C1 segment of cervical spinal cord (tissue), 14 donors: ENCODE measurements at regions not wholly inside any gene's neighbourhood (a gene's known extent, or its start where the extent isn't known, plus 50 kb on each side); places are given as distances from the start of the nearest gene placed in this dataset.
"Not testable (repeated sequence)": the region's sequence is repeated elsewhere in the genome, so short reads cannot be mapped to it uniquely, and the experiment has no call there.

ENCODE experiments used
- DNase-seq, 14 donors: peaks; one replicate each; lab custom pipeline; 2025; lab: John Stamatoyannopoulos, UW

DNA sequence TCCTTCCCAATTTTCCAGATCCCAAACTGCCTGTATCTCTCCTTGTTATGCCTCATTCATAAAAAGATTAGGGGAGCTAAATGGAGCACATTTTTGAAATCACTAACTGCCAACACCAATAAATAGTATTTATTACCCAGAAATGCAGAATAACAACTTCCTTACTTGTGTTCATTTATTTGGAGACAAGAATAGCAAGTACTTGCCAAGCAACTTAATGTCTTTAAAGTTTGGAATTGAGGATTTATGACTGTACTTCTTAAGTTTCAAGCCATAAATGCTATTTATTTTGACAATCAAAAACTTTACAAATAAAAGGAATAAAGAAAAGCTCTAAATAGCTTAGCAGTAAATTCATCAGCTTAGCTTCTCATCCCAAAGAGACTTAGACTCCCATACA, 626.1 kb upstream of the NOVA1 start:
- DNase-seq, result no peak

DNA sequence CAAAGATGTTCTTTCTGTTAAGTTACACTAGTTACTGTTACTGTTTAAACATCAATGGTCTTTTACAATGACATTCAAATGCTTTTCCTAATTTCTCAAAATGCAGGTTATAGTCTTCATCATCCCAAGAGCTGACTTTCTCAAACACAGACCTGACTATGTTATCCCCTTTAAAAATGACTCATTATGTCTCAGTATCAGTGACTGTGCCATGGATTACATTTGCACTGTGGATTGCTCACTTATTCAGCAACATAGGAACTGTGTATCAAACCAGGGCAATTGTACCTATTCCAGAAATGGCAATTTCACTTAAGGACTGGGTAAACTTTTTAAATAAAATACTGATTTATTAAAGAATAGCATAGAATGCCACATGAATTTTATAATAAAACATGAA, 630.2 kb upstream of the NOVA1 start:
- no peak for DNase-seq

DNA sequence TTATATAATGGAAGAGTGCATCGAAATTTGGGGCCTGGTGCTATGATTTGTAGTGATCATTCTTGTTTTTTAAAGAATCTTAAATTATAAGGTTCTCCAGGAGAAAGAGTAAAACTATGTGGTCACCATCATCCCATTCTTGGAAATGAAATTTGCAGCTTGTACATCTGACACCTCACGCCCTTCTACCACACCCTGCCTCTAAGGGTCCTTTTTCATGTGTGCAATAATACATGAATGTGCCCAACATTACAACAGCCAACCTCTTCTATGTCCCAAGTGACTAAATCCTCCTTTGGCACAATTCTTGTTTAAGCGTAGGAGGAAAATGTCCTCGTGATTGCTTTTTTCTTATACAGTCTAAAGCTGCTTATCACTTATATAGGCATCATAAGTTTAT, 636.5 kb upstream of the NOVA1 start:
- no peak for DNase-seq

DNA sequence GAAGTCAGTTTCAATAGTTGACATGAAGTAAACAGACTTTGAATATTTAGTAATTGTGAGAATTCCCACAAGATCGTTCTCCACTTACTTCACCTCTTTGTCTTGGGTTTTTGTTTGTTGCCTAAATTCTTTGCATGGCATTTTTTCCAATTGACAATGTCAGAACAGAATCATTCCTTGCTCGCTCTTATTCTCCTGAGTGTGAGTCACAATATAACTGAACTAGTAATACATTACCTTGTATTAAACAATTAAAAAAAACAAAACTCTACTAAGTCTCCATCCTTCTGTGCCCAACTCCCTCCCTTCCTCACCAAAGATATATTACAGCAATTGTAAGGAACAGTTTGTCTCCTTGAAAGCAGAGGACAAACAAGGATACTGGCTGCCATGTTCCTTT, 638.8 kb upstream of the NOVA1 start:
- no peak for DNase-seq

DNA sequence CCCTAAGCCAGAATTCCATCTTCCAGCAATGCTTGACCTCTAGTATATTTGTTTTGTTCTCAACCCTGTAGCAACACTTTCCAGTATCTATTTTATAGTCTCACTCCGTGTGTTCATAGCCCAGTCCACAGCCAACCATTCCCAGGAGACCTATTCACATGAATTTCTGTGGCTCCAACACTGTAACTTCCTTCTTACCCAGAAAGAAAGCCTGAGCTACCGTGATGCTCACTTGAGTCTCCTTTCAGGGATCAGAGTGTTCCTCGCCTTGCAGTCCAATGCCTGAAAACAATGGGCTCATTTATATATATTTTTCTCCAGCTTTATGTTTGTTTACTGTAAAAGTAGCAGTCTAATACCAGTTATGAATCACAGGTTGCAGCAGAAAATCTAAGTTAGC, 645.0 kb upstream of the NOVA1 start:
- no peak for DNase-seq

- no peak for DNase-seq
Measured at GRCh38 chr14:27243365-27243764, 645.5 kb upstream of the NOVA1 start.

- no peak for DNase-seq
Measured at GRCh38 chr14:27245947-27246346, 648.1 kb upstream of the NOVA1 start.

GRCh38 chr14:27253966-27254365, 656.1 kb upstream of the NOVA1 start:
- no peak for DNase-seq

DNA sequence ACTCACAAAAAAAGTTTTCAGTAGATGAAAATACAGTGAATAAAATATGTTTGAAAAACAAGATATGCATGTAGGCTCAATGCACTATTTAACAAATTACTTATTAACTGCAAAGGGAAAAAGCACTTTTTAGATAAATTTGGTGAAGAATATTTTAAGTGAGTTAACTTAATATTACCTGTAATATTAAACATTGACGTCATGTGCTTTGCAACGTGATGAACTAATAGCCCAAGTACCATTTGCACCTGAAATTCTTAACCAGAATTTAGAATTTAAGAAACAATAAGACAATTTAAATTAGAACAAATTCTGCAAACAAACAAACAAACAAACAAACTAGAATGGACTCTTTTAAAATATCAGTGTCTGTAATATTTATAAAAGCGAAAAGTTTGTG, 659.0 kb upstream of the NOVA1 start:
- no peak for DNase-seq

DNA sequence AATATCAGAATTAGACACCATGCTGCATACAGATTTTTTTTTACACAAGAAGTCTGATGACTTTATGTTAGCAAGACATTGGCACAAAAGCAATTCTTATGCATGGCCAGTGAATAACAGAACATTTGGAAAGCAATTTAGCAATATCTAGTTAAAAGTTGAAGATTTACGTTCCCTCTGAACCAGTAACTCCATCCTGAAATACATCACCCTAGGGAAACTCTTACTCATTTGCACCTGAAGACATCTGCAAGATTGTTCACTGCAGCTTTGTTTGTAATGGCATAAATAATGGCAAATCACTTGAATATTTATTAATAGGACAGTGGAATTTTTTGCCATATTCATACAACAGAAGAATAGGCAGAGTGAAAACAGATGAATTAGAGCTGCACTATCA, 670.0 kb upstream of the NOVA1 start:
- no peak for DNase-seq

GRCh38 chr14:27270716-27271115, 672.9 kb upstream of the NOVA1 start:
- no peak for DNase-seq

DNA sequence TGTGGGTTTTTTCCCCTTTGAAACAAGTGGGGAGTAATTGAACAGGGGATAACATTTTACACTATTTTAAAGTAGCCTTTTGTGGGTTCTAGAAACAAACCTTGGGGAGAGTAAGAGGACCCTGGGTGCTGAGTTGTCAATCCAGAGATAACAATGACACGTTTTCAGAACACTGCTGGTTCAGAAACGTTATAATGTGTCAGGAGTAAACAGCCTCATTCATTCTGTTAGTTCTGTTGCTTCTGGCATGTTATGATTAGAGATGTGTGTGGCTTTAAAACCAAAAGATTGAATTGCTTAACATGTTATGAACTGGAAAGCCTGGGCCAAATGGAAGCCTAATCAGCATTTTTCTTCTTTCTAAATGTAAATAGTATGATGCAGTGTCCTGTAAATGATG, 680.5 kb upstream of the NOVA1 start:
- no peak for DNase-seq

GRCh38 chr14:27305441-27305945, 707.7 kb upstream of the NOVA1 start:
- DNase-seq, result no peak

GRCh38 chr14:27312730-27313129, 714.9 kb upstream of the NOVA1 start:
- DNase-seq, result not testable (repeated sequence)

DNA sequence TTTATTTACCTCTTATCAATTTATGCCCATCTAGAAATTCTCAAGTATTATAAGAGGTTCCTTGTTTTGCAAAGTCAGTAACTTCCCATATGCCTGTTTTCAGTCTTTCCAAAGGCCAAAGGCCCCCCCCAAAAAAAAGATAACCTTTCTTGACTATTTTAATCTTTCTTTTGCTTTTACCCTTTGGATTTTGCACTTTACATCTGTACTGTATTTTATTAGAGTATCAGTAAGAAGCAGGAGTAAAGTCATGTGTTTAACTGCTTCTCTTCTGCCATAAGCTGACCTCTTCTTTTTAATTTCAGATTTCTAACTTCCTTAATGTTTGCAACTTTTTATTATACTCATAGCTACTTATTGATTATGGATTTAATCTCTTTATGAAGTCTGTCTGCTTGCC, 716.4 kb upstream of the NOVA1 start:
- no peak for DNase-seq

DNA sequence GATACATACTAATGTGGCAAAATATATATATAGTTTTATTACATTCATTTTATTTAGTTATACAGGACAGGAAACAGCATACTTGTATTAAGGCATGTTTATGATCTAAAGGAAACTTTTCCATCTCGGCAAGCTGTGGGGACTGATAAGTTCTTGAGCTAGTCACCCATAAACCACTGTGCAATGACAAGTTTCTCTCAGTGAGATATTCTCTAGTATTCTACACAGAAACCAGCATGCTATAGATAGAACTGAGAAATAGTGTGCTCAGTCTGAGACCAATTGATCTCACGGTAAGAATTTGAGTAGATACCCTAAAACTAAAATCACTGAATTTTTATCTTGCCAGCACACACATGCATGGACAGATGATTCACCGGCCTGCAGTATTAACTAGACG, 717.6 kb upstream of the NOVA1 start:
- DNase-seq, result no peak

GRCh38 chr14:27315947-27316346, 718.1 kb upstream of the NOVA1 start:
- DNase-seq, result no peak

DNA sequence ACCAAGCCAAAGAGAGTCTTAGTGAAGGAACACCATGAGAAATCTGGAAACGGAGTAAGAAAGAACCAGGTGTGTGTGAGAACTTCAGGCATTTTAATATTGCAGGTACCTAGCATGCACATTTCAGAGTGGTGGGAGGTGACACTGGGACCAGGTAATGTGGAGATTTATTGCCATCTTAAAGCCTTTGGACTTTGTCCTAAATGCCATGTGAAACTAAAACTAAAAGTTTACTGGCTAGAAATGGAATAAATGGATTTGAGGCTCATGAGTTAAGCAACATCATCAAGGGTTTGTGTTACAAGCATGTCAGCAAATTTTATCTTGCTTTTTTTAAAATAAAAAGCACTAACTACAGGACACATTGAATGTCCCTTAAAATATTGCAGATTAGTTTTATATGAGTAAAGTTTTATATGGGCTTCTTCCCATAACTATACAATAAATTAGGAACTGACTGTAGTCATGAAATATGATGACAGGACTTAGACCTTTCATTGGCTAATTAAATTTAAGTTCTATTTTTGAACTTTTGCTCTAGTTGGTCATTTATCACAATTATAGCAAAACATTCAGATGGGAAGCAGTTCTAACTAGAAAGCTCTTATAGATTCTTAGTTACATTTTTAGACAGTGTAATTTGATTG, 721.1 kb upstream of the NOVA1 start:
- no peak for DNase-seq

- no peak for DNase-seq
Measured at GRCh38 chr14:27320261-27320660, 722.4 kb upstream of the NOVA1 start.

DNA sequence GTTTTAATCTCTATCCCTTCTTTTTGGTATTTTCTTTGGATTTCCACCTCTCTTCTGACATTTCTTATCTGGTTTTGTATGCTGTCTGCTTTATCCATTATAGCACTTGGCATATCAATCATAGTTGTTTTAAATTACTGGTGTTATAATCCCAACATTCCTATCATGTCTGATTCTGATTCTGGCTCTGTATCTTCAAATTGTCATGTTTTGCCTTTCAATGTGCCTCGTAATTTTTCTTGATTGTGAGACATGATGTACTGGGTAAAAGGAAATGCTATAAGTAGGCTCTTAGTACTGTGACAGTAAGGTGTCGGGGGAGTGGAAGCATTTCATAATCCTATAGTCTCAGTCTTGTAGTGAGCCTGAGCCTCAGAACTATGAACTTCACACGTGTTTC, 729.3 kb upstream of the NOVA1 start:
- no peak for DNase-seq

DNA sequence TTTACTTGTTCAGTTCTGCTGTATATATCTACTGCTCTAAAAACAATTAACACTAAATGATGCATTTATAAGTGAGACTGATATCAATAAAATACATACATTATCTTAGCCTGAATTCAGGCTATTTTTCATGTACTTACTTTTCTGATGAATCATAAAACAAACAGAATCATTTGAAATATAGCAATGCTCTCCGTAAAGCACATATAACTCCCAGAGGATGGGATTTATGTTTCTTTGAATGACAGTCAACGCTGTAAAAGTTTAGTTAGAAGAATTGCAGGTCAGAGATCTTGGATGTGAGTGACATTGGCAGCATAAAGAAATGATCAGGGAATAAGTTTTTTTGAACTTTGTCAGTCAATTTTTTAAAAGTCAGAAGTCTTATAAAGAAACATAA, 740.2 kb upstream of the NOVA1 start:
- DNase-seq, result no peak

DNA sequence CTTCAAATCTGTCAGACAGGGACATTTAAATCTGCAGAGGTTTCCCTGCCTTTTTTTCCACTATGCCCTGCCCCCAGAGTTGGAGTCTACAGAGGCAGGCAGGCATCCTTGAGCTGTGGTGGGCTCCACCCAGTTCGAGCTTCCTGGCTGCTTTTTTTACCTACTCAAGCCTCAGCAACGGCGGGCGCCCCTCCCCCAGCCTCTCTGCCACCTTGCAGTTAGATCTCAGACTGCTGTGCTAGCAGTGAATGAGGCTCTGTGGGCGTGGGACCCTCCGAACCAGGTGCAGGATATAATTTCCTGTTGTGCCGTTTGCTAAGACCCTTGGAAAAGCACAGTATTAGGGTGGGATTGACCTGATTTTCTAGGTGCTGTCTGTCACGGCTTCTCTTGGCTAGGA, 765.2 kb upstream of the NOVA1 start:
- not testable (repeated sequence) for DNase-seq

GRCh38 chr14:27366596-27366995, 768.8 kb upstream of the NOVA1 start:
- DNase-seq, result no peak

DNA sequence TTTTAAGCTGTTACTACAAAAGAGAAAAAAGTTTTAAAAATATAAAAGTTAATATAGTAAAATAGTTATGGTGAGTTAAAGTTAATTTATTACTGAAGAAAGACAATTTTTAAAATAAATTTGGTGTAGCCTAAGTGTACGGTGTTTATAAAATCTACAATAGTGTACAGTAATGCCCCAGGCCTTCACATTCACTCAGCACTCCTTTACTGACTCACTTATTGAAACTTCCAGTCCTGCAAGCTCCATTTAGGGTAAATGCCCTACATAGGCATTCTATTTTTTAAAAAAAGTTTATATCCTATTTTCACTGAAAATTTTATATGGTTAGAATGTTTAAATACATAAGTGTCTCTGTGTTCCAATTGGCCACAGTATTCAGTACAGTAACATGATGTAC, 769.5 kb upstream of the NOVA1 start:
- no peak for DNase-seq
